HG03469 (cell line): ENCODE measurements at regions not wholly inside any gene's neighbourhood (a gene's known extent, or its start where the extent isn't known, plus 50 kb on each side); places are given as distances from the start of the nearest gene placed in this dataset.

ENCODE experiments used
- ATAC-seq: cut with Tn5 transposase; IDR thresholded peaks from one replicate; pipeline ENCODE4 v1.9.1; 2021; ENCODE audit warnings: mild to moderate bottlenecking, moderate library complexity, moderate number of reproducible peaks; ENCODE audit not compliant: unreplicated experiment

DNA sequence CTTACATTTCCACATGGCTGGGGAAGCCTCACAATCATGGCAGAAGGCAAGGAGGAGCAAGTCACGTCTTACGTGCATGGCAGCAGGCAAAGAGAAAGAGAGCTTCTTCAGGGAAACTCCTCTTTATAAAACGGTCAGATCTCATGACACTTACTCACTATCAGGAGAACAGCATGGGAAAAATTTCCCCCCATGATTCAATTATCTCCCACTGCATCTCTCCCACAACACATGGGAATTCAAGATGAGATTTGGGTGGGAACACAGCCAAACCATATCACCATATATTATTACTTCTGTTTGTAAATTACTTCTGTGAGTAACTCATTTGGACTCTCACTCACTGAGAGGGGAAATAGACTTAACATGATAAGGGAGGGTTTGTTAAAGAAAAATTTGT, 1496.8 kb upstream of the TMEM132C start:
- ATAC-seq: no peak

DNA sequence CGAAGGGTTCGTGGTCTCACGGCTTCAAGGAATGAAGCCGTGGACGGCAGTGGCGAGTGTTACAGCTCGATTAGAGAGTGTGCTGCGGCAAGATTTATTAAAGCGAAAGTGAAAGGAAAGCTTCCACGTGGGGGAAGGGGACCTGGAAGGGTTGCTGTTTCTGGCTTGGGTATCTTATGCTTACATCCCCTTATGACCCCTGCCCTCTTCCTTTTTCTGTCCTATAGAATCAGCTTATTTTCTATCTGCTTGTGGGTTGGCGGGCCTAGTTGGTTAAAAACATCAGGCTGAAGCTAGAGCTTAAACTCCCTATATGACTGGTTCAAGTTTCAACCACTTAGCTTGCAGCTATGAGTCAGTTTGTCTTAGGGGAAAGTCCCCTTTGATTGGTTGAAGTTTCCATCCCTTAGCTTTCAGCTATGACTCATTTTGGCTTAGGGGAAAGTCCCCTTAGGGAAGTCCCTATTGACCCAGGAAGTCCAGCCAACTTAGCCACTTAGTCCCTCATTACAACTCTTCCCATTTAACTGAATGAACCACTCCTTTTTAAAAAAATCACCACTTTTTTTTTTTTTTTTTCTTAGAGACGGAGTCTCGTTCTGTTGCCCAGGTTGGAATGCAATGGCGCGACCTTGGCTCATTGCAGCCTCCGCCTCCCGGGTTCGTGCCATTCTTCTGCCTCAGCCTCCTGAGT, 1494.7 kb upstream of the TMEM132C start:
- ATAC-seq: peak; percentile 87

DNA sequence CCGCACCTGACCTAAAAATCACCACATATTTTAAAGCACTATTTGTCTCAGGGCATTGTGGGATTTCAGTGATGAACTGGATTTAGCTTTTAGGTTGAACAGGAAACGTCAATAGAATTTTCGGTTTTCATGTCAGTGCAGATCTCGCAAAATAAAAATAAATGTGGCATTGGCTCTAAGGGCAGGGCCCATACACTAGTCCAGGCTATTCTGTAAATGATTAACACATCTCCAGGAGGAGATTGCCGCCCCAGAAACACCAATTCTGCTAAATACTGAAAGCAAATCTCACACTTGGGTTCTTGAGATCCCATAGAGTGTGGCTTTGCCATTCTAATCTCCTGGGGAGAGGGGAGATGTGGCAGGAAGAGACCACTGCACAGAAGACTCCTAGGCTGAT, 1494.0 kb upstream of the TMEM132C start:
- no peak for ATAC-seq

DNA sequence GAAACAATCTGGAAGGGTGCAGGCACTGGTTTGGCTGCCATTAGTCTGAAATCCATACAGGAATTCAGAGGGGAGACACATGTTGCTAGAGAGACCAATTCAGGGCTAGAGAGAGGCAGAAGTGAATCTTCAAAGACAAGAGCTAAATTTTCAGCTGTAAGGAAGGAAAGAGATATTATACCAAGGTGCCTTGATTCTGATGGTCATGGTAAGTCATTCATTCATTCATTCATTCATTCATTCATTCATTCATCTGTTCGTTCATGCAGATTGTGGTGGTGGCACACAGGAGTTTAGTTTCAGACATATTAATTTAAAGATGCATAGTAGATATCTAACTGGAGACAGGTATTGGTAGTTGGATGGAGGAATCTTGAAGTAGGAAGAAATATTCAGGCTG, 1493.5 kb upstream of the TMEM132C start:
- no peak for ATAC-seq

DNA sequence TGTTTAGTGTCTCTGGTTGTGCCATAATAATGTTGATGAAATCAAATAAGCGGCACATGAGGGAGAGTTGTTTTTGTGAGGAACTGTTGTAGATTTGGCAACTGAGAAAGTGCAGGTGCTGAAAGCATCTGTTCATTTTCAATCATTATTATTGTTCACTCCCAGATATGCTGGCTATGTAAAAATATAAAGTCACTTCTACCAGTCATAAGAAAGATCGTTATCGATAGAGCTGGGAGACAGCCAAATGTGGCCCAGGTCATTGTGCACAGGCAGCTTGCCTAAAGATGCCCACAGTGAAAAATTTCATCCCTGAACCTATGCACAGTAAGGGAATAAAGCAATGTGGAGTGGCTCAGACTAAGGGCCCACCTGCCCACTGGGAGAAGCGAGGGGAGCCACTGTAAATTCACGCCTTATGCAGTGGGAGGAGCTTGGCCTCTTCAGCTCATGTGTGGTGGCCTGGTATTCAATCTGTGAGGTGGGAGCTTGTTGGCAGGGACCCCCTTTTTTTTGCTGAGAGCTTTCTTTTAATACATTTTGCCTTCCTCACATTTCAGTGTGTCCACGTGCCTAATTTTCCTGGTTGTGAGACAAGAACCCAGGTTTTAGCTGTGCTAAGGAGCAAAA, 1490.8 kb upstream of the TMEM132C start:
- ATAC-seq: no peak

DNA sequence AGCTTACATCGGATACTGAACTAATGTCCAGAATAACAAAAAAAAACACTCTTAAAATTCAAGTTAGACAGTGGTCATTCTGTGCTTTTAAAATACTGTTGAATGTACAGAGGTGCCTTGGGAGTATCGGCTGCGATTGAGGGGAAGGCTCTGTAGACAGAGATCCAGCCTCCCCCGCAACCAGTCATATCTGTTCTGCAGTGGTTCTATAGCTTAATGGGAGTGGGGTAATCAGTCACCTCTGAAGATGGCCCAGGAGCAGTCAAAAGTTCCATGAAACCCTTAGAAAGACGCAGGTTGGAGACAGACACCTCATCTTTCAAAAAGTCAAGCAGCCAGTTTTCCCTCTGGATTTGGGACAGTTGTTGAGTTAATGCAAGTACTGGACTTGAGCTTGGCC, 1486.6 kb upstream of the TMEM132C start:
- ATAC-seq: no peak

DNA sequence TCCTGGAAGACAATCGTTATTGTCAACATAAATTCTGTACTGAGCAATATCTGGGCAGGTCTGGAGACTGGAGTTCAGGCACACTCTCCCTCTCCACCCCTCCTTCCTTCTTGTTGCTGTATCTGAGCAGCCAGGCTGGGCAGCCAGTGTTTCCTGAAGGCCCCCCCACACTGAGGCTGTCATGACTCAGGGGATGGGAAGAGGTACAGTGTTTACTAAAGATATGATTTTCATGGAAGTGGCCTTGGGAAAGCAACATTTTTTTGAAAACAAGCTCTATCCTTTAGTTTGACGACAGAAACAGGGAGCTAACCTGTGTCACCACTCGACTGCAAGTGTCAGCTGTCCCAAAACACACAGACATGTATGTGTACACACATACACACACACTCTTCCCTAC, 1485.4 kb upstream of the TMEM132C start:
- ATAC-seq: no peak

DNA sequence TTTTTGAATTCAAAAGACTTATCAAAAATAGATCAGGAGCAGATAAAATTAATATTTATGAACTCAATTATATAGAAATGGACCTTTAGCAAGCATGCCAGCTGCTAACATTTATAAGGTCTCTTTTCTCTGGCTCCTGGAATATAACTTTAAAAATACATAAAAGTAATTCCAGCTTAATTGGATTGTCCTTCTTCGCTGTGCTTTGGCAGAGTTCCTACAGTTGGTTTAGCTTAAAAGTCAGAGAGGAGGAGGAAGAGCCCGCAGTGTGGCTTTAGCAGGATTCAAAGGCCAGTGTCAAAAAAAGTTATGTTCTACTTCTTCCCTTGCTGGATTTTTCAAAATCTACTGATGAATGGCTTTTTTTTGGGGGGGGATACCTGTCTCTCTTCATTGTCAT, 1484.9 kb upstream of the TMEM132C start:
- ATAC-seq: no peak

DNA sequence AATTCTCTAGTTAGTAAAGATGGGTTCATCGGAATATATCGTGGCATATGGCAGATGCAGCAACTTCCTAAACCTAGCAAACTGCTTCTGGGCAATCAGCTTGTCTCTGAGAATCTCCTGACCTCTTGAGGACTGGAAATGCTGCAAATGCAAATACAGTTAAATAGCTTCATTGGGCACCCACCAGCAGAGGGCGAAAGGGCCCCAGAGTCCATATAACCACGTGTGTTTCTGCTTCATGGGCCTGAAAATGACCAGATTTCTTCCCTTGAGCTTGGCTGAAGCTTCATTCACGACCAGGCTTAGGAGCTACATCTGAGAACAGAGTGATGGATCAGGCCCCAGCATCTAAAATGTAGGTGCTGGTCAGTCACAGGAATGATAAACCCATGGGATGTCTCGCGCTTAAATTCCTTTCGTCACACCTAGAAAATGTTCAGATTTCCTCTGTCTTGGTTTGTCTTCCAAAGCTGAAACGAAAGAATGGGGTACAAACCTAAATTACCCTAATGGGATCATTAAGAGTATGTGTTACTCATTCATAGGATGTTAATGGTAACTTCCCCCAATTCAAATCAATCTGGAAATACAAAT, 1482.5 kb upstream of the TMEM132C start:
- no peak for ATAC-seq

DNA sequence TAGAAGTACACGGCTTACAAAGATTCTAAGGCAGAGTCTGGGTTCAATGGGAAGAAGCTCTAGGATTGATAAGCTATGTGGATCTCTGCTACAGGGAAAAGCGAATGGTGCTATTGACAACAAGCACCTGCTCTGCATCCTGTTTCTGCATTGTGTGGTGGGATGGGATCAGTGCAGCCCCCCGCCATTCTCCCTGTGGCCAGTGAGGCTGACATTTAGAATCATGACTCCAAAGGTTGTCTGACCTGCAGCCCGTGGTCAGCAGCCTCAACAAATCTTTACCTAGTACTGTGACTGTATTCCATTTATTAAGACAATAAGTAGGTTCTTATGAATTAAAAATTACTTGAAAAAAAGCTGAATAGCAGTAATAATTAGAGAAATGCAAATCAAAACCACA, 1477.0 kb upstream of the TMEM132C start:
- ATAC-seq: no peak

DNA sequence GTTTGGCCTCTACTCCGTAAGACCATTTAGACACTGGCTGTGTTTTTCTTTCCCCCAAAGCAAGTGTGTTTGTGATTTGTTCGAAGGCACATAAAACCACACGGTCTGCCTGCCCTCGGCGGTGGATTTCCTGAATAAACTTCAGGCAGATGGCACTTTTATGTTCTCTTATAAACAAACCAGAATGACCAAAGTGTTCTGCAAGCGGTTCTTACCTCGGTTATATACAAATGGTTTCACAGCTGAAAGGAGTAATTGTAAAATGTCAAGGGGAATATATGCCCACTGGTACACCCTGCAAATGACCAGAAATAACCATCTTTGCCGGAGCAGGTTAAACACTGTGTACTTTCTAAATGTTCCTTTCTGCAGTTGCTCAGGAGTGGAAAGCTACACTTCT, 1475.8 kb upstream of the TMEM132C start:
- no peak for ATAC-seq

DNA sequence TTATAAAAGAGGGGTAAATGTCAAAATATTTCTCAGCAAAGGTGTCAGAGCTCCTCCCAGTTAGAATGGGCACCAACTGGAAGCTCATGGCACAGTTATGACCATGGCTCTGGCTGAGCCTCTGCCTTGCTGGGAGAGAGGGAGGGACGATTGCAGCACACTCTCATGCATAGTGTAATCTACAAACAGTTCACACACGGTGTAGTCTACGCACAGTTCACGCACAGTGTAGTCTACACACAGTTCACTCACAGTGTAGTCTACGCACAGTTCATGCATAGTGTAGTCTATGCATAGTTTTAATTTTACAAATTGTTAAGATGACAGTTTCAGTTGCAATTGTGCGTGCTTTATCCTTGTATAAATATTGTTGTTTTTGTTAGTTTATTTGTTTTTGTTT, 1474.6 kb upstream of the TMEM132C start:
- no peak for ATAC-seq

DNA sequence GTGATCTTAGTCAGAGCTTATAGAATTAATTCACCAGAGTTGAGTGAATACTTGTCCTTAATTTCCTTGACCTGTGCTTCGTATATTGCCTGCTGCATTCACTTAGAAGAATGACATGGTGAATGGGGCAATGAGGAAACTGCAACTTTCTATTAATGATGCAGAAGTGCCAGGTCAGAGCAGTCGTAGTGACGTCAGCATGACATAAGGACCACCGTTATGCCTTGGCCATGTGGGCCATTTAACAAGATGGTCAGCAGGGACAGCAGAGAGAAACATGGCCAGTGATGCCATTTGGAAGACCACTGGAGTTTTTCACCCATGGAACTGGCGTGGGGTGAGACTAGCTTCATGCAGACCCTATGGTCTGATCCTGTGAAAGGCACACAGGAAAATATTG, 1469.4 kb upstream of the TMEM132C start:
- ATAC-seq: no peak

DNA sequence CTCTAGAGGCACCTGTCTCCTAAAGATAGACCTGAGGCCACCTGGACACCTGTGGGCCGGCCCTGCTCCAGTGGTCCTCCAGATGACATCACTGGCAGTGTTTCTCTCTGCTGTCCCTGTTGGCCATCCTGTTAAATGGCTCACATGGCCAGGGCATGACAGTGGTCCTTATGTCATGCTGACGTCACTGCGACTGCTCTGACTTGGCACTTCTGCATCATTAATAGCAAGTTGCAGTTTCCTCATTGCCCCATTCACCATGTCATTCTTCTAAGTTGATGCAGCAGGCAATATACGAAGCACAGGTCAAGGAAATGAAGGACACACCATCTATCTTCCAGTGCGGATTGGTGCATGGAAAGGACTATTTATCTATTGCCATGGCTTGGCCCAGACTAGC, 1468.5 kb upstream of the TMEM132C start:
- ATAC-seq: no peak

DNA sequence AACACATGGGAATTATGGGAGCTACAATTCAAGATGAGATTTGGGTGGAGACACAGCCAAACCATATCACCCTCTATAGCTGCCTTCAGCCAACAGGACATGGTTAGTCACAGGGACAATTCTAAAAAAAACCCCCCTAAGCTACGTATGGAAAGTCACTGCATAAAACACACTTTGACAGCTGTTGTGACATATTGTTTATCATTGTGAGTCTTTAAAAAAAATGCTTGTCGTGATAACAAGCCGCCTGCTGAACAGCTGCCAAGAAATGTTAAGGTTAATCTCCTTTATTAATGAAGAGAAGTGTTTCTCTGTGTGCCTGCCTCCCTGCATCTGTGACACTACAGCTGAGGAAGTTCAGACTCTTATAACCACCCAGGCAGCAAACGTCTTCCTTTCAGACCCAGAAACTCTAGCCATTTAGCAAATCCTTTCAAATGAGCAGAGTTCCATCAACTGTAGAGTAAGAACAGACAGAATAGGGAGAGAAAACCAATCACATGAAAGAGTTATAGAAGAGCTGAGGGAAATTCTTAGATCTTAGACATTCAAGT, 1459.6 kb upstream of the TMEM132C start:
- no peak for ATAC-seq

DNA sequence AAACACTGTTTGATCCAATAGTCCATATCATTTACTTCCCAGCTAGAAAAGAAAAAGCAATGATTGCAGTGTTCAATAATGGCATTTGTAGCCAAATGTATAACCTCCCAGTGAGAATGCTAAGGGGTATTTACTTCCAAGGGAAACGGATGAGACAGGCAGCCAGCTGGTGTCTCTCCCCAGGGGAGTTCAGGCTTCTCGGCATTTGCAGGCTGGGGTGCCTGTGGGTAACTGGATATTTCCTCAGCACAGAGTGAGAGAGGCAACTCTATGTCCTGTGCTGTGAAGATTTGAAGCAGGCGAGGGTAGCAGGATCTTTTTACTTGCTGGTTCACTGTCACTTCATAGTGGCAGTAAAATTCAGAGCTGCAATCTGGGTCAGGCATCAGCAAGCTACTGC, 1455.6 kb upstream of the TMEM132C start:
- ATAC-seq: no peak

DNA sequence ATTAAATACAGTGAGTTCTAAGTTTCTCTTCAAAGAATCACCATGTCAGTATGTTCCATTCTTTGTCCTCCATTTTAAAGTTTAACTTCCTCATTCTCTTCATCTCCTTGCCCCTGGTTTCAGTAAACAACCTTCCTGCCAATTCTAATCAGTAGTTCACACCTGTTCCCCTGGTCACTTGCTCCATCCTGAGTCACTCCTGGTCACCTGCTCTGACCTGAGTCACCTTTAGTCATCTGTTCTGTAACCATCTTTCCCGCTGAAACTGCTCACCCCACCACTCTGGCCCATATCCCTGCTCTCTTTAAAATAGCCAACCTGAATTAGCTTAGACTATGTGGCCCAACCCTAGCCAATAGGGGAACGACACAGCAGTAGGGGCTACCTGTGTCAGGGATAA, 1447.4 kb upstream of the TMEM132C start:
- ATAC-seq: no peak

DNA sequence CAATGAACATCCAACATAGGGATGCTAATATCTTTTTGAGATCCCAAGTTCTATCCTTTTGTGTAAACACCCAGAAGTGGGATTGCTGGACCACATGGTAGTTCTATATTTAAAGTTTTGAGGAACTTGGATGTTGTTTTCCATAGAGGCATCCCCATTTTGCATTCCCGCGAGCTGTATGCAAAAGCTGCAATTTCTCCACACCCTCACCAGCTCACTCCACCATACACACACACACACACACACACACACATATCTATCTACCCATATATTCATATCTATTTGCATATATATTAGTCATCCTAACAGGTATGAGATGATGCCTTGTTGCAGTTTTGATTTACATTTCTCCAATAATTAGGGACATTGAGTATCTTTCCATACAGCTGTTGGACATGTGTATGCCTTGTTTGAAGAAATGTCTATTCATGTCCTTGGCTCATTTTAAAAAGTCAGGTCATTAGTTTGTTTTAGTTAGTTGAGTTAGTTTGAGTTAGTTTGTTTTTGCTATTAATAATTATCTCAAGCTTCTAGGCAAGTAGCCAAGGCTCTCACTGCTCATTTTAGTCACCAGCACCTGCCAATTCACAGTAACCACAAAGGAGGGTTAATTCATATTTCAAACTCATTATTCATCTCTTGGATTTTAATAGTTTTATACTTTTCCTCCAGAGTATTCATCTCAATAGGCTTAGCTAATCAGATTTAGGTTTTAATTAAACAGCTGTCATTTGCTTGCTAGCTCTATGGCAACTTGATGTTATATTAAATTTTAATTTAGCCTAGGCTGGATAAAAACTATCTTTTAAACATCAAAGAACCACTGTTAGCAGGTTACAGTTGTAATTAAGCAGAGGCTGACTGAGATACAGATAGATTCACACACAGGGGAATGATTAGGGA, 1435.9 kb upstream of the TMEM132C start:
- no peak for ATAC-seq

DNA sequence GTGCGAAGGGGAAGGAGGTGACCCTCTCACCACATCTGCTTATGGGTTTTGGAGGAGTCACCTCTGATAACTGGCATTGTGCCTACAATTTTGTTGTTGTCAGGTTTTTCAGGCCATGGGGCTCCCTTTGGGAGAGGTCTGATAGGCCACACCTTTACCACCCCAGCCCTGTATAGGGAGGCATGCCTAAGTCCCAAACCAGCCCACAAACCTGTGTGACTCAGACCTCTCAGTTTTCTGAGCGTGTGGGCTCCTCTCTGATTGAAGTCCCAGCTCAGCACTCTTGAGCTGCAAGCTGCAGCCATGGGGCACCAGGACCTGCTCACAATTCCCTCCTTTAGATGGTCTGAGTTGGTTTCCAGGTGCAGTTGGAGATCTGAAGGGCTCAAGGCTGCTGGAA, 1429.3 kb upstream of the TMEM132C start:
- no peak for ATAC-seq

DNA sequence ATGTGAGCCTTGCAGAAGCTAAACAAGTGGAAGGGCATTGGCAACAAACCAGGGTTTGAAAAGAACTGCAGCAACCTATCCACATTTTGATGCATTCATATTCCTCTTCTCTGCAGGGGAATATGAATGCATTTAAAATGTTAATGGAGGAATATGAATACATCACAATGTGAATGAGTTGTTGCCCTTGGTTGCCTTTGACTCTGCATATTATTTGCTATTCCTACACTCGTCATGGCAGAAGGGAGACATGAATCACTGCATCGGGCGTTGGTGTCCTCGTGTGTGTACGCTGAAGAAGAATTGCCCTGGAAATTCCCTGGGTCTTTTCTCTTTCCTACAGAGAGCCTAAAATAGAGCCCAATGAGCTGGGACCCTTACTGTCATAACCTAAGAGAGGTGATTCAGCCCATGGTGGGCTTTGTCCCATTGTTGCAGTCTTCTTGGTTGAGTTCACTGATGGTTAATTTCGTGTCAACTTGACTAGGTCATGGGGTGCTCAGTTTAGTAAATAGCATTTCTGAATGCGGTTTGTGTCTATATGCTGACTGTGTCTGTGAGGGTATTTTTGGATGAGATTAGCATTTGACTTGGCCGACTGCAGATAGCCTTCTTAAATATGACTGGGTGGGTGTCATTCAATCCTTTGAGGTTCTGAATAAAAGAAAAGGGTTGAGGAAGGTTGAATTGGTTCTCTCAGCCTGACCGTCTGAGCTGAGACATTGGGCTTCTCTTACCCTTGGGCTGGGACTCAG, 1422.9 kb upstream of the TMEM132C start:
- ATAC-seq: no peak
